Coronary artery (tissue), 2 donors: ENCODE measurements at regions not wholly inside any gene's neighbourhood (a gene's known extent, or its start where the extent isn't known, plus 50 kb on each side); places are given as distances from the start of the nearest gene placed in this dataset.
A peak's percentile ranks its signal among the peaks of the same experiment; 100 is the strongest.

Experiments
- DNase-seq: peaks from one replicate; pipeline ENCODE4 v3.0.0-alpha.2; 2017; ENCODE audit warnings: low spot score
- H3K27ac ChIP-seq, 2 donors: fragments of 200-600 bp; sonication (generic); one replicate each; pipeline ENCODE4 v1.5.1; 2016 to 2019
- H3K4me3 ChIP-seq: fragments of 200-600 bp; sonication (generic); 2 replicates; pipeline ENCODE4 v1.5.1; 2016; ENCODE audit warnings: mild to moderate bottlenecking, moderate library complexity
- CTCF ChIP-seq: fragments of 200-600 bp; sonication (generic); IDR thresholded peaks from one replicate; pipeline ENCODE4 v1.5.1; 2019; ENCODE audit warnings: antibody characterized with exemption

- no peak overlapping the region for H3K4me3 ChIP-seq
- no peak for TF ChIP-seq CTCF
- no peak overlapping the region for H3K27ac ChIP-seq
- DNase-seq, result no peak
Observed at GRCh38 chr3:64464955-64465354, 222.8 kb downstream of the ADAMTS9 start.

- no peak overlapping the region for H3K4me3 ChIP-seq
- no peak overlapping the region for H3K27ac ChIP-seq
- no peak for TF ChIP-seq CTCF
- DNase-seq, result no peak
Observed at GRCh38 chr3:64463981-64464380, 223.8 kb downstream of the ADAMTS9 start.

- peak overlapping the region in 1 of 2 donors; percentile 53 for H3K27ac ChIP-seq
- no peak for TF ChIP-seq CTCF
- DNase-seq, result no peak
Observed at GRCh38 chr3:64462203-64462602, 225.6 kb downstream of the ADAMTS9 start.

GRCh38 chr3:64460877-64461276 lies 226.9 kb downstream of the ADAMTS9 start:
- Histone ChIP-seq H3K4me3 (no peak overlapping the region), H3K27ac (no peak overlapping the region)
- DNase-seq, result no peak
- TF ChIP-seq CTCF, result no peak

More at GRCh38 chr3:64462203-64462602, 225.6 kb downstream of the ADAMTS9 start:
- H3K4me3 ChIP-seq, result peak overlapping the region; percentile 59

- no peak for DNase-seq
- H3K4me3 ChIP-seq, result no peak overlapping the region
- TF ChIP-seq CTCF, result no peak
- H3K27ac ChIP-seq, result no peak overlapping the region
Observed at GRCh38 chr3:64460141-64460730, 227.6 kb downstream of the ADAMTS9 start.

- TF ChIP-seq CTCF, result no peak
- Histone ChIP-seq H3K4me3 (no peak overlapping the region), H3K27ac (no peak overlapping the region)
- DNase-seq, result no peak
Observed at GRCh38 chr3:64459711-64460110, 228.1 kb downstream of the ADAMTS9 start.

- DNase-seq, result no peak
- no peak overlapping the region for H3K4me3 ChIP-seq
- peak overlapping the region in 1 of 2 donors; percentile 49 for H3K27ac ChIP-seq
- no peak for TF ChIP-seq CTCF
Observed at GRCh38 chr3:64457811-64458210, 230.0 kb downstream of the ADAMTS9 start.
